ENCODE measurements at regions not wholly inside any gene's neighbourhood (a gene's known extent, or its start where the extent isn't known, plus 50 kb on each side); places are given as distances from the start of the nearest gene placed in this dataset.

GRCh38 chr13:83753912-83754624, 128.2 kb downstream of the SLITRK1 start:
- CTCF ChIA-PET, result interaction anchor here (1.2 kb wide), 1 partner anchor 14 kb away, joined by 5 read pairs; no protein-coding TSS in a partner anchor
- H3K9ac ChIP-seq (ENCODE audit: control insufficient read depth, insufficient read depth, low read length), result no peak overlapping the region
- BruUV-seq (replicated peaks), result no TSS peak
- H2AFZ ChIP-seq (ENCODE audit: control insufficient read depth, low read depth, low read length), result no peak overlapping the region
- RAD21 ChIA-PET (ENCODE audit: unreplicated experiment), result no interaction called here
- POLR2A ChIA-PET, result no interaction called here
- intact Hi-C loops (cut with micrococcal nuclease; ENCODE audit: unreplicated experiment) (no loop called here), in situ Hi-C loops (cut with MboI) (no loop called here)
- no peaks in the 10 kb centered on the region for H3K27me3 ChIP-seq (replicated peaks in 1 of 2; ENCODE audit: control insufficient read depth in 2 of 2, insufficient read depth in 2 of 2, low read length in 1 of 2)
- H3K9me3 ChIP-seq (replicated peaks; ENCODE audit: control insufficient read depth, insufficient read depth, low read length), result no peaks in the 10 kb centered on the region
- FAIRE-seq, result no peak
- DNase-seq (ENCODE audit: low read depth, low spot score), result no peak
- no peaks in the 10 kb centered on the region for H4K20me1 ChIP-seq (ENCODE audit: control insufficient read depth, insufficient read depth)
- no peaks in the 10 kb centered on the region for H3K4me1 ChIP-seq (ENCODE audit: control insufficient read depth, insufficient read depth, low read length)
- H3K27ac ChIP-seq (ENCODE audit: control insufficient read depth, insufficient read depth), result no peak overlapping the region
- no peaks in the 10 kb centered on the region for H3K79me2 ChIP-seq (ENCODE audit: control insufficient read depth, insufficient read depth, low read length)
- no peak for ATAC-seq
- TF ChIP-seq TCF3 (IDR thresholded peaks at IDR 0.05; ENCODE audit: borderline replicate concordance, insufficient read depth, low read depth, low read length), result no peak
- TF ChIP-seq SMAD1 (IDR thresholded peaks at IDR 0.05; ENCODE audit: low read depth, partially characterized antibody), result no peak
- TF ChIP-seq ZNF217 (IDR thresholded peaks at IDR 0.05), result no peak
- TF ChIP-seq MEF2B (IDR thresholded peaks at IDR 0.05; ENCODE audit: partially characterized antibody, poor library complexity, severe bottlenecking), result peak; percentile 79
- TF ChIP-seq MTA3 (IDR thresholded peaks at IDR 0.05; ENCODE audit: borderline replicate concordance, low read length), result no peak
- no peak for TF ChIP-seq IKZF2 (IDR thresholded peaks at IDR 0.05)
- TF ChIP-seq GABPA (IDR thresholded peaks at IDR 0.05; ENCODE audit: low read depth), result no peak
- H3K36me3 ChIP-seq (ENCODE audit: control insufficient read depth in 2 of 2, insufficient read depth in 2 of 2, low read length in 1 of 2), result no peaks in the 10 kb centered on the region
- 13% methylated on average over 11 of the region's 11 CpGs for WGBS (ENCODE audit: insufficient coverage, insufficient replicate concordance, low lambda C conversion rate, missing lambda C conversion rate)
- H3K4me2 ChIP-seq (ENCODE audit: control insufficient read depth, insufficient read depth), result no peak overlapping the region
- SMC1A ChIA-PET (ENCODE audit: uncharacterized antibody, unreplicated experiment), result interaction anchor here (0.7 kb wide), 1 partner anchor 26 kb away, joined by 3 read pairs; no protein-coding TSS in a partner anchor
- H3K4me3 ChIP-seq, result no peak overlapping the region

GRCh38 chr13:83752141-83752540, 130.1 kb downstream of the SLITRK1 start:
- RAD21 ChIA-PET (ENCODE audit: unreplicated experiment), result no interaction called here
- no peak overlapping the region for H3K9ac ChIP-seq (ENCODE audit: control insufficient read depth, insufficient read depth, low read length)
- no peaks in the 10 kb centered on the region for H3K36me3 ChIP-seq (ENCODE audit: control insufficient read depth in 2 of 2, insufficient read depth in 2 of 2, low read length in 1 of 2)
- H4K20me1 ChIP-seq (ENCODE audit: control insufficient read depth, insufficient read depth), result no peaks in the 10 kb centered on the region
- H3K79me2 ChIP-seq (ENCODE audit: control insufficient read depth, insufficient read depth, low read length), result no peaks in the 10 kb centered on the region
- WGBS (ENCODE audit: insufficient coverage, insufficient replicate concordance, low lambda C conversion rate, missing lambda C conversion rate), result 8% methylated on average over 4 of the region's 4 CpGs
- BruUV-seq (replicated peaks), result no TSS peak
- no peak overlapping the region for H2AFZ ChIP-seq (ENCODE audit: control insufficient read depth, low read depth, low read length)
- intact Hi-C loops (cut with micrococcal nuclease; ENCODE audit: unreplicated experiment) (no loop called here), in situ Hi-C loops (cut with MboI) (no loop called here)
- CTCF ChIA-PET, result no interaction called here
- no peak overlapping the region for H3K4me3 ChIP-seq
- no peak overlapping the region for H3K4me2 ChIP-seq (ENCODE audit: control insufficient read depth, insufficient read depth)
- POLR2A ChIA-PET, result no interaction called here
- H3K9me3 ChIP-seq (replicated peaks; ENCODE audit: control insufficient read depth, insufficient read depth, low read length), result no peaks in the 10 kb centered on the region
- no peak overlapping the region for H3K27ac ChIP-seq (ENCODE audit: control insufficient read depth, insufficient read depth)
- DNase-seq (ENCODE audit: low read depth, low spot score) (no peak), ATAC-seq (no peak), FAIRE-seq (no peak)
- SMC1A ChIA-PET (ENCODE audit: uncharacterized antibody, unreplicated experiment), result interaction anchor here (0.7 to 1.5 kb wide), 2 partner anchors 11 to 61 kb away, joined by 3 to 4 read pairs; no protein-coding TSS in a partner anchor
- H3K27me3 ChIP-seq (replicated peaks in 1 of 2; ENCODE audit: control insufficient read depth in 2 of 2, insufficient read depth in 2 of 2, low read length in 1 of 2), result no peaks in the 10 kb centered on the region
- H3K4me1 ChIP-seq (ENCODE audit: control insufficient read depth, insufficient read depth, low read length), result no peaks in the 10 kb centered on the region
- TF ChIP-seq CBX3 (IDR thresholded peaks at IDR 0.05; ENCODE audit: borderline replicate concordance, low read depth) (no peak), HDAC6 (IDR thresholded peaks at IDR 0.05; ENCODE audit: unreplicated experiment) (no peak), RELB (IDR thresholded peaks at IDR 0.05; ENCODE audit: low read depth) (no peak), SKIL (IDR thresholded peaks at IDR 0.05; ENCODE audit: low read depth, poor library complexity, severe bottlenecking) (no peak), IRF4 (IDR thresholded peaks at IDR 0.05; ENCODE audit: low read depth, low read length) (no peak), FOXK2 (IDR thresholded peaks at IDR 0.05) (no peak), BRCA1 (IDR thresholded peaks at IDR 0.05; ENCODE audit: low read depth, low read length) (no peak), CBX5 (IDR thresholded peaks at IDR 0.05; ENCODE audit: low read depth) (no peak), NFIC (IDR thresholded peaks at IDR 0.05; ENCODE audit: low read depth, low read length) (no peak)

Data from GM12878 (cell line).